ENCODE measurements at regions not wholly inside any gene's neighbourhood (a gene's known extent, or its start where the extent isn't known, plus 50 kb on each side); places are given as distances from the start of the nearest gene placed in this dataset. TPM values are rescaled to one million over a fixed set of nuclear protein-coding genes. Genes with fewer than 3 reads are reported as not detected.

- no peak for TF ChIP-seq MYNN (IDR thresholded peaks at IDR 0.05)
- TF ChIP-seq MYNN (CRISPR knock-in tag; IDR thresholded peaks at IDR 0.05): no peak
These were observed 140.7 kb downstream of the GATB start (continued) for GRCh38 chr4:151620066-151620465.

Small RNA genes lying in the stretch of these regions (small RNA-seq; reads per million reads assigned to genes)
- not detected for gene RN7SKP35
